ENCODE measurements at regions not wholly inside any gene's neighbourhood (a gene's known extent, or its start where the extent isn't known, plus 50 kb on each side); places are given as distances from the start of the nearest gene placed in this dataset.

- WGBS, 5 donors = 62 to 80% (median 73%) methylated on average over 1 of the region's 1 CpG
- Histone ChIP-seq H3K4me3 (no peak overlapping the region), H3K9me3 (no peaks in the 10 kb centered on the region), H3K27me3 (no peaks in the 10 kb centered on the region), H3K36me3 (no peaks in the 10 kb centered on the region), H3K4me1 (no peaks in the 10 kb centered on the region), H3K27ac (no peak overlapping the region)
- intact Hi-C loops (cut with DNase I; ENCODE audit: low total_unique reads) = no loop called here
- no peak for TF ChIP-seq EP300 (IDR thresholded peaks at IDR 0.05)
- no peak for TF ChIP-seq CTCF (IDR thresholded peaks at IDR 0.05)
- TF ChIP-seq POLR2AphosphoS5 (IDR thresholded peaks at IDR 0.05) = no peak
- DNase-seq = no peak
Observed at GRCh38 chr13:84843368-84843767, 955.9 kb downstream of the SLITRK6 start.

- no peak overlapping the region for H3K27ac ChIP-seq
- H3K36me3 ChIP-seq = no peaks in the 10 kb centered on the region
- H3K4me3 ChIP-seq = no peak overlapping the region
- peaks cover 0 to 8% (median 0%) of the 10 kb centered on the region in 4 donors for H3K9me3 ChIP-seq
- no peaks in the 10 kb centered on the region for H3K4me1 ChIP-seq
- no peaks in the 10 kb centered on the region for H3K27me3 ChIP-seq
- no peak for DNase-seq
- intact Hi-C loops (cut with DNase I; ENCODE audit: low total_unique reads) = no loop called here
- TF ChIP-seq POLR2AphosphoS5 (IDR thresholded peaks at IDR 0.05) = no peak
- no peak for TF ChIP-seq CTCF (IDR thresholded peaks at IDR 0.05)
- TF ChIP-seq POLR2A (IDR thresholded peaks at IDR 0.05) = no peak
- TF ChIP-seq EP300 (IDR thresholded peaks at IDR 0.05) = no peak
- WGBS, 5 donors = 73 to 86% (median 82%) methylated on average over 2 of the region's 2 CpGs
Observed at GRCh38 chr13:84834201-84834600, 951.9 kb upstream of the SLITRK1 start.

DNA sequence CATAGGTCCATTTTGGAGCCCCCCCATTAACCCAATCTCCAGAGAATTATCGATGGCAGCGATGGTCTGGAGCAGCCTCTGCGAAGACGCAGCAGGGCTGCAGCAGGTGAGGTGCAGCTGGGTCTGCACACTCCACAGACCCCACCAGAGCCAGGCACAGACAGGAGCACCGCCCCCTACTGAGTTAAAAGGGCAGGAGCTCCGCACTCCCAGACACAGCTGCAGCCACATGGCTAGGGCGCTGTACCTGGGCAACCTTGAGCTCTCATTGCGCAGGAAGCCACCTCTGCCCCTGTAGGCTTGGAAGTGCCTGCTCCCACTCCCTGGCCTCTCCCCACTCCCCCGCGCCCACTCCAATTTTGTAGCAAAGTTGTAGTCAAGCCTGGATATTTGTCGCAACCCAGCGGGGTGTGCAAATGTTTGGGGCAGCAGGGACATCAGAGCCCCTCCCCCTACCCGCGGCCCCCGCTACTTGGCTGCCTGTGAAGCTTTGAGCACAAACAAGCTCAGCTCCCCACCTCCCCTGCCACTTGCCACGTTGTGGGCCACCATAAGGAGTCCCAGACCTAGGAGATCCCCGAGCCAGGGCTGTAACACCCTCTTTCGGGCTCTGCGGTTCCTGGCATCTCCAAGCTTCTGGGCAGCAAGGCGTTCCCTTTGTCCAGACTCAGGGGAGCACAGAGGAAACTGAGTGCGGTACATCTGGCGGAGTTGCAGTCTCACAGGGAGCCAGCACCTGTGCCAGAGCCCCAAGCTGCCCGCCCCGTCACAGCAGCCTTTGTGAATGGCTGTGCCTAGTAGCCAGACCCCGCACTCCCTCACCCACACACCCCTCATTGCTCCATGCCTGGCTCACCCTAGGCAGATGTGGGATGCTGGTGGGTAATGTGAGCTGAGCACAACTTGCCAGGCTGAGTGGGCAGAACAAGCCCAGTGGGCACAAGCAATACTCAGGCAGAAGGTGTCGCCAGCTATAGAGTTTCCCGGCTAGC lies 949.7 kb upstream of the SLITRK1 start:
- Histone ChIP-seq H3K36me3 (no peaks in the 10 kb centered on the region), H3K27me3 (no peaks in the 10 kb centered on the region), H3K4me3 (no peak overlapping the region), H3K4me1 (no peaks in the 10 kb centered on the region), H3K9me3 (peaks cover 0 to 8% (median 0%) of the 10 kb centered on the region in 4 donors), H3K27ac (no peak overlapping the region)
- 83 to 93% (median 90%) methylated on average over 24 to 27 of the region's 27 CpGs for WGBS, 5 donors
- intact Hi-C loops (cut with DNase I; ENCODE audit: low total_unique reads) = no loop called here
- TF ChIP-seq POLR2A (IDR thresholded peaks at IDR 0.05) (no peak), EP300 (IDR thresholded peaks at IDR 0.05) (no peak), CTCF (IDR thresholded peaks at IDR 0.05) (no peak), POLR2AphosphoS5 (IDR thresholded peaks at IDR 0.05) (no peak)
- DNase-seq = no peak

GRCh38 chr13:84823528-84823927 lies 941.3 kb upstream of the SLITRK1 start:
- H3K9me3 ChIP-seq = no peaks in the 10 kb centered on the region
- no peak overlapping the region for H3K4me3 ChIP-seq
- intact Hi-C loops (cut with DNase I; ENCODE audit: low total_unique reads) = no loop called here
- DNase-seq = no peak
- H3K27me3 ChIP-seq = no peaks in the 10 kb centered on the region
- no peak overlapping the region for H3K27ac ChIP-seq
- 55 to 84% (median 71%) methylated on average over 1 of the region's 1 CpG for WGBS, 5 donors
- no peaks in the 10 kb centered on the region for H3K4me1 ChIP-seq
- H3K36me3 ChIP-seq = no peaks in the 10 kb centered on the region
- TF ChIP-seq POLR2AphosphoS5 (IDR thresholded peaks at IDR 0.05) = no peak
- no peak for TF ChIP-seq POLR2A (IDR thresholded peaks at IDR 0.05)
- no peak for TF ChIP-seq EP300 (IDR thresholded peaks at IDR 0.05)
- TF ChIP-seq CTCF (IDR thresholded peaks at IDR 0.05) = no peak

Data from stomach (tissue), 8 donors.